HG02588 (cell line): ENCODE measurements at regions not wholly inside any gene's neighbourhood (a gene's known extent, or its start where the extent isn't known, plus 50 kb on each side); places are given as distances from the start of the nearest gene placed in this dataset.
"Not testable (repeated sequence)": the region's sequence is repeated elsewhere in the genome, so short reads cannot be mapped to it uniquely, and the experiment has no call there.

Experiments used
- ATAC-seq: cut with Tn5 transposase; IDR thresholded peaks from one replicate; pipeline ENCODE4 v1.9.1; 2021; ENCODE audit warnings: mild to moderate bottlenecking, moderate library complexity; ENCODE audit not compliant: unreplicated experiment

GRCh38 chr11:92168936-92169335 is 55.7 kb upstream of the FAT3 start:
- no peak for ATAC-seq

- ATAC-seq, result no peak
Observed at GRCh38 chr11:92167571-92167970, 57.0 kb upstream of the FAT3 start.

- ATAC-seq, result no peak
Observed at GRCh38 chr11:92166335-92166734, 58.3 kb upstream of the FAT3 start.

- ATAC-seq, result no peak
Observed at GRCh38 chr11:92163879-92164278, 60.7 kb upstream of the FAT3 start.

GRCh38 chr11:92162776-92163175 is 61.8 kb upstream of the FAT3 start:
- ATAC-seq, result no peak

GRCh38 chr11:92159931-92160330 is 64.7 kb upstream of the FAT3 start:
- ATAC-seq, result no peak

GRCh38 chr11:92157390-92157789 is 67.2 kb upstream of the FAT3 start:
- not testable (repeated sequence) for ATAC-seq

- ATAC-seq, result no peak
Observed at GRCh38 chr11:92154611-92155010, 70.0 kb upstream of the FAT3 start.

GRCh38 chr11:92154110-92154509 is 70.5 kb upstream of the FAT3 start:
- ATAC-seq, result no peak

GRCh38 chr11:92153542-92153941 is 71.1 kb upstream of the FAT3 start:
- ATAC-seq, result no peak

- no peak for ATAC-seq
Observed at GRCh38 chr11:92152245-92152644, 72.4 kb upstream of the FAT3 start.

- ATAC-seq, result no peak
Observed at GRCh38 chr11:92149996-92150395, 74.6 kb upstream of the FAT3 start.

- ATAC-seq, result no peak
Observed at GRCh38 chr11:92141725-92142124, 82.9 kb upstream of the FAT3 start.

- ATAC-seq, result no peak
Observed at GRCh38 chr11:92141159-92141558, 83.5 kb upstream of the FAT3 start.

GRCh38 chr11:92140021-92140420 is 84.6 kb upstream of the FAT3 start:
- no peak for ATAC-seq

- no peak for ATAC-seq
Observed at GRCh38 chr11:92138296-92138695, 86.3 kb upstream of the FAT3 start.

- no peak for ATAC-seq
Observed at GRCh38 chr11:92137747-92138146, 86.9 kb upstream of the FAT3 start.

GRCh38 chr11:92136797-92137196 is 87.8 kb upstream of the FAT3 start:
- no peak for ATAC-seq

- ATAC-seq, result no peak
Observed at GRCh38 chr11:92131289-92131865, 93.2 kb upstream of the FAT3 start.

GRCh38 chr11:92130421-92130831 is 94.2 kb upstream of the FAT3 start:
- ATAC-seq, result no peak

- no peak for ATAC-seq
Observed at GRCh38 chr11:92129811-92130210, 94.8 kb upstream of the FAT3 start.

GRCh38 chr11:92128026-92128425 is 96.6 kb upstream of the FAT3 start:
- no peak for ATAC-seq

- ATAC-seq, result no peak
Observed at GRCh38 chr11:92125321-92125720, 99.3 kb upstream of the FAT3 start.
